GM21447 (cell line): ENCODE measurements at regions not wholly inside any gene's neighbourhood (a gene's known extent, or its start where the extent isn't known, plus 50 kb on each side); places are given as distances from the start of the nearest gene placed in this dataset.
"Not testable (repeated sequence)": the region's sequence is repeated elsewhere in the genome, so short reads cannot be mapped to it uniquely, and the experiment has no call there.

ENCODE experiments used
- ATAC-seq: cut with Tn5 transposase; IDR thresholded peaks from one replicate; pipeline ENCODE4 v1.9.1; 2021; ENCODE audit not compliant: unreplicated experiment

DNA sequence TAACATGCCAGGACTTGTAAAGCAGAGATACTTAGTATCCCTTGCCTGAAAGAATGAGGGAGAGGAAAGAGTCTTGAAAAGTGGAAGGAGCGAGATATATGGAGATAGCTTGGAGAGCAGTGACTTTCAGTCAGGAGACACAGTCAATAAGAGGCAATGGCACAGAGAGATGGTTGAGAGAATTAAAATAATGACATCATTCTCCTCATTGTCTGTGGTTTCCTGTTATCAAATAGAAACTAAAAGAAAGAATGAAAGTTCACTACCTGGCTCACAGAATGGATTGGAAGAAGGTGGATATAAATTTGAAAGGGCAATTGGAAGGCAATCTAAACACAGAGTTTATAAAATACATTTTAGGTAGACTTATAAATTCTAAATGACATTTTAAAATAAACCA is 760.2 kb upstream of the AADAT start:
- no peak for ATAC-seq

DNA sequence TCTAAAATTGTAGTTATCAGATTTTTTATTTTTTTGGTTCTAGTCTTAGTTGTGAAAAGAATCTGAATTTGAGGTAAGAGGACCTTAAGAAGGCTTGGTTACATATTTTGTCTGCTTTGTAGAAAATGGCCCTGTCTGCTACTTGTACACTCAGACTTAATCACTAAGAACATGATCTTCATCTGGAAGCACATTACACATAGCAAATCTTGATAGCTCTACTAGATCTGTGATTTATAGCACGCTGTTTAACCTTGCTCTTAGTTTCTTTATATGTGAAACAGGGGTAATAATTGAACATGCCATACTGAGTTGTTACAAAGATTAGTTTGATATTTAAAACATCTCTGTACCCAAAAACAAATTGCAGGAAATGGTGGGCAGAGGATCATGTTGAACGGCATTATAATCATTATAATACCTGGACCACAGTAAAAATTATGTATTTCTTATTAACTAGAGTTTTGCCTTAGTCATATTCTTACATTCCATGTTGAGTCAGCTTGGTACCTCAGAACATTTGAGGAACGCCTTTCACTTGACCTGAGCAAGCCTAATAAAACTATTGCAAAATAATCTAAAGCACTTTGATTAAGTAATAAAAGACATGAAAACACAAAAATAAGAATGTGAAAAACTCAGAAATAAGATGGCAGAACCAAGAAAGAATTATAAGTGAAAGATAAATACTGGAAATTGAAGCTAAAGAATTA is 738.0 kb upstream of the AADAT start:
- ATAC-seq: no peak

DNA sequence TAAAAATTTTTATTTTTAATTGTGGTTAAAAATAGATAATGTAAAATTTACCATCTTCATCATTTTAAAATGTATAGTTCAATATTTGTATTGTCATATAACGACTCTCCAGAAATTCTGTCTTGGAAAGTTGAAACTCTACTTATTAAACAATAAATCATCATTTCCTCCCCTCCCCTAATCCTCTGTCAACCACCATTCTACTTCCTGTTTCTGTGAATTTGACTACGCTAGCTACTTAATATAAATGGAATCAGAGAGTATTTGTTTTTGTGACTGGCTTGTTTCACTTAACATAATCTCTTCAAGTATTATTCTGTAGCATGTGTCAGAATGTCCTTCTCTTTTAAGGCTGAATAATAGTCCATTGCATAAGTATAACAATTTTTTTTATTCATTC is 729.0 kb upstream of the AADAT start:
- no peak for ATAC-seq

DNA sequence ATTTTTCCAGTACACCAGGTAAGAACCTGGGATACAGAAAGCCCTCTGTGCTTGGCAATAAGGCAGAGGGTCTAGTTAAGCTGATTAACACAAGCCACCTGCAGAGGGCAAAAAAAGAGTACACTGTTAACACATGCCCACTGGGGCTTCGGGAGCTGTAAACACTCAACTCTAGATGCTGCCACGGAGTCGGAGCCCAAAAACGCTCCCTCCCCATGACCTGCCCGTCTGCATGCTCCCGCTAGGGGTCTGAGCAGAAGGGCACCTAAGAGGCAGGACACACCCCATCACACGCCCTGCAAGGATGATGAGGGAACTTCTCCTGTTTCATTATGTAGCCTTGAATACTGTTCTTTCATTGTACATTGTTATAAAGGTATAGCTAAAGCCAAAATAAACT is 715.6 kb upstream of the AADAT start:
- no peak for ATAC-seq

DNA sequence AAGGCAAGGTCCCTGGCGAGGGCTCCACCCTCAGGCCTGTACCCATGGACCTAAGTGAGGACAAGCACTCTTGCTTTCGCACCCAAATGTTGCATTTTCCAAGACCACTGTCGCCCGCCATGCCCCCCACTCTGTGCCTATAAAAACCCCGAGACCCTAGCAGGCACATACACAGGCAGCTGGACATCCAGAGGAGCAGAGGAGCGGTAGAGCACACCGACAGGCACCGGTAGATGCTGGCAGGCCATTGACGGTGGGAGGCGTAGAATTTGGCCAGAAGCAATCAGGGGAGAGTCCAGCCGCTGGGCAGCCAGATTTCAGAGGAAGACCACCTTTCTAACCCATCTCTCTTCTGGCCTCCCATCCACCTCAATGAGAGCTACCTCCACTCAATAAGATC is 715.2 kb upstream of the AADAT start:
- no peak for ATAC-seq

DNA sequence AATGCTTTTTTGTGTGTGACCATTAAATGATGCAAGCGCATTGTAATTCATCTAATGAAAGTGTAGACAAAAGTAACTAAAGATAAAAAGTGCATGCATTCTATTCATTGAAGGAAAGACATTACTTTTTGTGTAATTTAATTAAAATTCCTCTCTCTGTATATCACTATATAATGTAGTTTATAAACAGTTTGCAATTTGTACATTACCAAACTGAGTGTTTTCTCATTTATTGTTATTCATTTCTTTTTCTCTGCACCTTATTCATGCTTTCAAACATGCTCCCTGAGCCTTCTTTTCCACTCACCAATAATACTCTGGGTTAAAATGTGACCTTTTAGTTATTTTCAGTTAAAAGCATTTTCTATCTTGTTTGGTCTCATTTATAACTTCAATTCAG is 713.7 kb upstream of the AADAT start:
- no peak for ATAC-seq

DNA sequence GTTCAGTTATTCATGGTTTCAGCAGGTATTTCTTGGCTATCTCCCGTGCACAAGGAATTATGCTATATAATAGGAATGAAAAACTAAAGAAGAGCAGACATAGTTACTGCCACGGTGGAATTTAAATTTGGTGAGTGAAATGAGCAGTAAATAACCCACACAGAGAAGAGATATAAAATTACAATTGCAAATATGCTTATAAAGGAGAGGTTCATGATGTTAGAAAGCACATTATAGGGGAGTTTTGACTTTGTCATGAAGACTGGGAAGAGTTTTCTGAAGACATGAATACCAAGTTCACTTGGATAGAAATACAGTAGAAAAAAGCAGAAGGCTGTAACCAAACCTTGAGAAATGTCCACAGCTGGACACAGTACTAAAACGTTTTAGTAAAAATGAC is 712.0 kb upstream of the AADAT start:
- no peak for ATAC-seq

DNA sequence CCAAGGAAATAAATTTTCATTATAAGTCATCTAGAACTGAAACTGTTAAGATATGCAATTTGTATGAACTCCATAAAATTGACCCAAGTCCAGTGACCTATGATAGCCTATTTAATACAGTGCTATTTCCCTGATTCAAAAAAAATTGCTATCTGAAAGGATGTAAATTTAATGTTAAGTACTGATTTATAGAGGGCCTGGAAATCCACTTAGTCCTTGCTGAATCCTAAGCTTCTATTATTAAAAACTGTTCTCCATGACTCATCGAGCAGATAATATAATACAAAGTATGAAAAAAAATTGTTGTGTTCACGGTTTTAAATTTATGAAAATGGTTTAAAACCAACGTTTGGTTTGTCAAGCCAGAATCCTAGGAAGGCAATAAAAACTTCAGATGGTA is 704.8 kb upstream of the AADAT start:
- no peak for ATAC-seq

DNA sequence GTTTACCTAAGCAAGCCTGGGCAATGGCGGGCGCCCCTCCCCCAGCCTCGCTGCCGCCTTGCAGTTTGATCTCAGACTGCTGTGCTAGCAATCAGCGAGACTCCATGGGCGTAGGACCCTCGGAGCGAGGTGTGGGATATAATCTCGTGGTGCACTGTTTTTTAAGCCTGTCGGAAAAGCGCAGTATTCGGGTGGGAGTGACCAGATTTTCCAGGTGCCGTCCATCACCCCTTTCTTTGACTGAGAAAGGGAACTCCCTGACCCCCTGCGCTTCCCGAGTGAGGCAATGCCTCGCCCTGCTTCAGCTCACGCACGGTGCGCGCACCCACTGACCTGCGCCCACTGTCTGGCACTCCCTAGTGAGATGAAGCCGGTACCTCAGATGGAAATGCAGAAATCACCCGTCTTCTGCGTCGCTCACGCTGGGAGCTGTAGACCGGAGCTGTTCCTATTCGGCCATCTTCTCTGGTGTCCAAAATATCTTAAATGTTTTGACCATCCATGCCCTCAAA is 698.8 kb upstream of the AADAT start:
- not testable (repeated sequence) for ATAC-seq

DNA sequence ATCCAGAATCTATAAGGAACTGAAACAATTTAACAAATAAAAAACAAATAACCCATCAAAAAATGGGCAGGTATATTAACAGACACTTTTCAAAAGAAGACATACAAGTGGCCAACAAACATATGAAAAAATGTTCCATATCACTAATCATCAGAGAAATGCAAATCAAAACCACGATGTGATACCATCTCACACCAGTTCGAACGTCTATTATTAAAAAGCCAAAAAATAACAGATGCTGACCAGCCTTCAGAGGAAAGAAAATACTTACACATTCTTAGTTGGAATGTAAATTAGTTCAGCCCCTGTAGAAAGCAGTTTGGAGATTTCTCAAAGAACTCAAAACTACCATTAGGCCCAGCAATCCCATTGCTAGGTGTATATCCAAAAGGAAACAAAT is 687.9 kb upstream of the AADAT start:
- ATAC-seq: no peak

DNA sequence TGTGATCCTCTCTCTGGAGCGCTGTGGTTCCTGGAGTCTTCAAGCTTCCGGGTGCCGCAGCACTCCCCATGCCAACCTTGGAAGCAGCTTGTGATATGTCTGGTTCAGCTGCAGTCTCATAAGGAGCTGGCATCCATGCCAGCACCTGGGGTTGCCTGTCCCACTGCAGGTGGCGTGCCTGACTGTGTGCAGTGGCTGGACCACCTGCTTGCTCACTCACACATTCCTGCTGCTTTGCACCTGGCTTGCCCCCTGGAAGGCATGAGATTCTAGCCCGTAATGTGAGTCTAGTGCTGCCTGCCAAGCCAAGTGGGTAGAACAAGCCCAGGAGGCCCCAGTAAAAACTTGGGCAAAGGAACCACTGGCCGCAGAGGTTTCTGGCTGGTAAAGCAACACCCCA is 687.2 kb upstream of the AADAT start:
- ATAC-seq: no peak

DNA sequence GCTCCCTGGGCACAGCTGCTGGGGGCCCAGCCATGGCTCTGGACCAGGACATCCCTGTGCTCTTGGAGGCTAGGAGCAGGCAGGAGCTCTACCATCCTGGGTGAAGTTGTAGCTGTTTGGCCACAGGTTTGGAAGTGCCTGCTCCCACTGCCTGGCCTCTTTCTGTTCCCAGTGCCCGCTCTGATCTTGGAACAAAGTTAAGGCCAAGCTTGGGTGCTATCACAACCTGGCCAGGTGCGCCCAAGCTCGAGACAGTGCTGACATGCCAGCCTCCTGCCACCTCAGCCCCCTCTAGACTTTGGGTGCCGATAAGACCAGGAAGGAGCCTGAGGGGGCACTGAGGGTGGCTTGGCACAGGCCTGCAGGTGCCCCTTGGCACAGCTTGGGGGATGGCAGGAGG is 686.1 kb upstream of the AADAT start:
- no peak for ATAC-seq

DNA sequence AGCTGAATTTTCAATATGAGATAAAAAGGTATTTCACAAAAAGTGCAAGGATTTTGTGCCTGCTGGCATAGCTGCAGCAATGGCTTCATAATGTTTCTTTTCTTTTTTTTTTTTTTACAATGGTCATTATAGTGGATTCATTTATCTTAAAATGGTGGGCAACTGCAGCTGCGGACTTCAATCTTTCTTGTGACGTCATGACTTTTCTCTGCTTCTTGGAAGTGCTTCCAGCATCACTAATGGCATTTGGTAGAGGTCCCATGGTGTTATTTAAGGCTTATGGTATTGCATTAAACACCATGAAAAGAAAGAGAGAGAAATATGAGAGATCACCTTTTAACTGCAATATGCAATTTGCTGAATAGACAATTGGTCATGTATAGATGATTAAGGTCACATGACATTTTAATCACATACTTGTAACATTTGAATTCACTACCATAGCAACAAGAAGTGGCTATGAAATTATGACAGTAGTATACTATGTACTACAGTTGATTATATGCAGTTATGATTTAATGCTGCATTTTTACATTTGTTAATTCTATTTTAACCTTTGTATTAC is 684.0 kb upstream of the AADAT start:
- no peak for ATAC-seq

DNA sequence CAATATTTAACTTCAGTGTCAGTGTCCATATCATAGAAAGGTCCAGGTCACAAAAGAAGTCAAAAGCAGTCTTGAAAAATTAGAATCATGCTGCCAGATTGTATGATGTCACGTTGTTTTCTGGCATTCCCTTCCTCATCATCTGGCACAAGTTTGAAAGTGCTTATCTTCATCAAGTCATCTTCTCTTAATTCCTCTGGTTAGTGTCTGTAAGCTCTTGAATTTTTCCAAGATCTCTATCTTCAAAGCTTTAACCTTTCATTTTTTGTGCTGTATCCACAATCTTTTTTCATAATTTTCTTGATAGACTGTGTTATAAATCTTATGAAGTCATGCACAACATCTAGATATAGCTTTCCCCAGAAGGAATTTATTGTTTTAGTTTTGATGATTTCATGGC is 682.7 kb upstream of the AADAT start:
- ATAC-seq: no peak

DNA sequence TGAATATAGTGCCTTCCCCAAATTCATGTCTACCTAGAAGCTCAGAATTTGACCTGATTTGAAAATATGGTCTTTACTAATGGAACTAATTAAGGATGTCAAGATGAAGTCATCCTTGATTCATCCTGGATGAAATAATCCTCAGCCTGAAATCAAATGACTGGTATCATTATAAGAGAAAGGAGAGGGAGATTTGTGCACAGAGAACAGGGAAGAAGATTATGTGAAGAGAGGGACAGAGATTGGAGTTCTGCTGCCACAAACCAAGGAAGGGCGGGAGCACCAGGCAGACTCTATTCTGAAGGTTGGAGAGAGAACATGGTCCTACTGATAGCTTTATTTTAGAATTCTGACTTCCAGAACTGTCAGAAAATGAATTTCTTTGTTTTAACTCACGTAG is 680.9 kb upstream of the AADAT start:
- ATAC-seq: no peak

DNA sequence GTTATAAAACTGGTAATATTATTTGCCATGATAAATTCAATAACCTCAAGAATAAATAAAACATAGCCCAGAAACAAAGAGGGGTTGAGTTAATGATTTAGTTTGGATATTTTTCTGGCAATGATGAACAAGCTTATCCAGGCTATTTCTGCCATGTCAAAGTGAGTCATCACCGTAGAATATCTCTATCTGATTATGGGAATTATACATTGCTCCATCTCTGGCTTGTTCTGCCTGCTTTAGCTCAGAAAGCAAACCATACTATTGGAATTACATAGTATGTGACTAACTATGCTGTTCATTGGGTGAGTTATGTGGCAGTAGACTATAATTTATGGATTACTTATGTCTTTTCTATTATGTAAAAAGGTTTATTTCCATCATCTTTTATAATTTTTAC is 680.1 kb upstream of the AADAT start:
- ATAC-seq: no peak

DNA sequence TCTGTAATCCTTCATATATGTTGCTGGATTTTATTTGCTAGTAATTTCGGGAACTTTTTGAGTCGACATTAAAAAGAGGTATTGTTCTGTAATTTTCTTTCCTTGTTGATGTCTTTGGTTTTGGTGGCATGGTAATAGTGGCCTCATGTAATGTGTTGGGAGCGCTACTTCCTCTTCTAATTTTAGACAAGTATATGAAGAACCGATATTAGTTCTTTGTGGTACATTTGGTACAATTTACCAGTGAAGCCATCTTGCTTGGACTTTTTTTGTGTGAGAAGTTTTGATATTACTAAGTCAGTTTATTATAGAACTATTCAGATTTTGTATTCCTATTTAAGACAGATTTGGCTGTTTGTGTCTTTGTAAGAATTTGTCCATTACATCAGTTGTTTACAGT is 669.2 kb upstream of the AADAT start:
- ATAC-seq: no peak

DNA sequence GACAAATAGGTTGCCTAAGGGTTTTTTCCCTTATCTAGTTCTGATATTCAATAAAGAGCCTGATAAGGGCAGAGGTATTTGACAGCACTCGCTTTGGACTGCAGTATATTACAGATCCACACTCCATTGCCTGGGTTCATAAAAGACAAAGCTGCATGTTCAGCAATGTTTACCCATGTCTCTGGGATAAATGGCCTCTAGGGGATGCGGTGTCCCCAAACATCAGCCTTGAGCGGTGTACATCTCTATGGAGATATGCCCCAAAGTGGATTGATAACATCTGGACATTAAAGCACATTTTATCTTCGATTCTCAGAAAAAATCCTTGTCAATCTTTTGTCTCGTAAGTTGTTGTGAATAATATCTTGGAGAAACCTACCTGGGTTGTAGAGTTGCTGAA is 660.8 kb upstream of the AADAT start:
- no peak for ATAC-seq

DNA sequence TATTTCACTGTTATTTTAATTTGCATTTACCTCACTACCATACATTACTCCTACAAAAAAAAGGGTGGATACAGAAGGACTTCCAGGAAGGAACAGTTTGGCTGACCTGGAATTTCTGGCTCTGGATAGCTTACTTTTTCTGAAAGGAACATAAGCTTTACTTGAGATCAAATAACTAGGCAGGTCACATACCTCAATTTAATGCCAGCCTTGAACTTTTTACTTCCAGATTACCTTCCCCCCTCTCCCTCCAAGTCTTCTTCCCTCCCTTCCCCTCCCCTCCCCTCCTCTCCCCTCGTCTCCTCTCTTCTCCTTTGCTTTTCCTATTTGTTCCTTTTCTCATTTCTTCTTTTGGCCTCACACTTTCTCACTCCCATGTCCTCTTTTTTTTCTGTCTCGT is 659.2 kb upstream of the AADAT start:
- ATAC-seq: no peak

DNA sequence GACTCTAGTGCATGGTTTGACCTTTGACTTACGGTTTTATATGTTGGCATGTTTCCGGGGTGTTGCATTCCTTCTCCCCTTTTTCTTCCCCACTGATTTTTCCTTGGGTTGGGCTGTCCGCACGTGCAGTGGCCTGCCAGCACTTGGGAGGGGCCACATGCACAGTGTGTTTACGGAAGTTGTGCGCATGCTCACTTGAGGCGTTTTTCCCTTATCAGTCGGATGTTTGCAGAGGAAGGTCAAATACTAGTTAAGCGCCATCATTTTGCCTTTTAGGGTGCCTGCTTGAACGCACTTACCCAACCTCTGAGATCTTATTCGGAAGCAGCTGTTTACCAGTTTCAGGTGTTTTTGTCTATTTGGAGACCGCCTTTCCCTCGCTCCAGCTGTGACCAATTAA is 653.9 kb upstream of the AADAT start:
- ATAC-seq: no peak

DNA sequence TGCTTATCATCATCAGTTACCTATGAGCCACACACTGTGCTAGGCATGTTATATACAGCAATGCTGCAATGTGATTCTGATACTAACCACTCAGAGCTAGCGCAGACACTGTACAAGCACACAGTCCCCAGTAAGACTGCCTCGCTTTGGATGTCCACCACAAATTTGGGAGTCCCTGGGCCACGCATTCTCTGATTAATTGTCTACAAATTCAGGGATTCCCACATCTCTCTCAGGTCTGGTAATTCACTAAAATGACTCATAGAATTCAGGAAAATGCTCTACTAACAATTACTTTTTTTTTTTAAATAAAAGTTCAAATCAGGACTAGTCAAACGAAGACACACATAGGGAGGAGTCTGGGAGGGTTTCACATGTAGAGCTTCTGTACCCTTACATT is 652.1 kb upstream of the AADAT start:
- ATAC-seq: no peak

DNA sequence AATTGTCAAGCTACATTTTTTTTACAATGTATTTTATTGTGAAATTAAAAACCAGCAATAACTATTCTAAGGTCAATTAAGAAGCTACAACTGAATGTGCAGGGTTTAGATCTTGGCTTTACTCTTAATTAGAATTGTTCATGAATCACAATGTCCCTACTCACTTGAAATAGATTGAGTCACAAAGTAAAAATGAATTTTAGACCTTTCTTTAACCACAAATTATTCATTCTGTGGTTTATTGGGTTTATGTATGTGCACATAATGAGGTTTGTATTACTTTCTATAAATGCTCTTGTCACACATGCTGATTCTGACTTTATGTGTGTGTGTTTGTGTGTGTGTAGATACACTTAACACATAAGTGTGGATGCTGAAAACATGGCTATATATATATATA is 647.0 kb upstream of the AADAT start:
- no peak for ATAC-seq

DNA sequence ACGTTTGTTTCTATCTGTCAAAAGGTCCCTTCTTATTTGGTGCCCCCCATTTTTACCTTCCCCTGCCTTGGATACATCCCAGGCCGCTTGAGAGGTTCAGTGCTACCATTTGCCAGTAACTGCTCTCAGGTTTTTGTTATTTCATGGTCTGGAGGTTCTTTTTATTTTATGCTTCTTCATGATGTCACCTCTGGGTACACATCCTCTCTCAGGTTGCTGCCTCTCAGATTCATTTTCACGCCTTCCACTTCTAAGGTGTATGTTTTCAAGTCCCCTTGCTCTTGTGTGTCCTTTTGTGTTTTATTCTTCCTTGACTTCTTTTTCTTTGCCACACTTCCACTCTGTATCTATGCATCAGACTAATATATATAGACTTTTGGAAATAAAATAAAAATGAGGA is 640.1 kb upstream of the AADAT start:
- no peak for ATAC-seq
